GM10248 (cell line): ENCODE measurements at regions not wholly inside any gene's neighbourhood (a gene's known extent, or its start where the extent isn't known, plus 50 kb on each side); places are given as distances from the start of the nearest gene placed in this dataset.

Experiments used
- CTCF ChIA-PET: fragments of 300-600 bp; sonication (Branson Sonifier 250); formaldehyde crosslinking; extraction: SDS; loops from one replicate; lab custom pipeline; 2021; ENCODE audit warnings: antibody characterized with exemption; lab: Yijun Ruan, JAX
- POLR2A ChIA-PET: fragments of 350-650 bp; sonication (Branson Sonifier 250); formaldehyde crosslinking; extraction: SDS; loops from one replicate; lab custom pipeline; 2020; ENCODE audit warnings: antibody characterized with exemption; lab: Yijun Ruan, JAX
- DNase-seq: peaks from one replicate; pipeline ENCODE4 v3.0.0; 2012; ENCODE audit errors: extremely low spot score
- TF ChIP-seq, protein P1 (sequence below): IDR thresholded peaks from 2 replicates; pipeline ENCODE4 v1.5.1; 2012; ENCODE audit warnings: mild to moderate bottlenecking, low read depth; ENCODE audit errors: extremely low read depth, missing control alignments, control extremely low read depth

DNA sequence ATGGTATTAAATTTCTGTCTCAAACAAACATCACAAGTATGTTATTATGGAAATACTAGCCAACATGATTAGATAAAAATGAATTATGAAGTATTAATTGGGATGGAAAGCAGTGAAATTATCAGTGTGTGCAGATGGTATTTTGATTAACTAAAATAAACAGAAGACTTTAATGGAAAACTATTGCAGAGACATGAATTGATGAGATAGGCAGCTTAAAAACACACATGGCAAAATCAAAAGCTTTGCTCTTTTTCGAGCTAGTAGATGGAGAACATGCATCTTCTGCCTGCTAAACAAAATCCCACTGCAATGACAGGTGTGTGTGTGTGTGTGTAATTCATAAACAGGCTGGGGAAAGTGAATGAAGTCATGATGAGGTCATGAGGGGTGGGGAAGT, 426.2 kb downstream of the MTRR start:
- CTCF ChIA-PET = interaction anchor here (1.3 kb wide), 1 partner anchor 13 kb away, joined by 3 read pairs; no protein-coding TSS in a partner anchor
- TF ChIP-seq, protein P1, sequence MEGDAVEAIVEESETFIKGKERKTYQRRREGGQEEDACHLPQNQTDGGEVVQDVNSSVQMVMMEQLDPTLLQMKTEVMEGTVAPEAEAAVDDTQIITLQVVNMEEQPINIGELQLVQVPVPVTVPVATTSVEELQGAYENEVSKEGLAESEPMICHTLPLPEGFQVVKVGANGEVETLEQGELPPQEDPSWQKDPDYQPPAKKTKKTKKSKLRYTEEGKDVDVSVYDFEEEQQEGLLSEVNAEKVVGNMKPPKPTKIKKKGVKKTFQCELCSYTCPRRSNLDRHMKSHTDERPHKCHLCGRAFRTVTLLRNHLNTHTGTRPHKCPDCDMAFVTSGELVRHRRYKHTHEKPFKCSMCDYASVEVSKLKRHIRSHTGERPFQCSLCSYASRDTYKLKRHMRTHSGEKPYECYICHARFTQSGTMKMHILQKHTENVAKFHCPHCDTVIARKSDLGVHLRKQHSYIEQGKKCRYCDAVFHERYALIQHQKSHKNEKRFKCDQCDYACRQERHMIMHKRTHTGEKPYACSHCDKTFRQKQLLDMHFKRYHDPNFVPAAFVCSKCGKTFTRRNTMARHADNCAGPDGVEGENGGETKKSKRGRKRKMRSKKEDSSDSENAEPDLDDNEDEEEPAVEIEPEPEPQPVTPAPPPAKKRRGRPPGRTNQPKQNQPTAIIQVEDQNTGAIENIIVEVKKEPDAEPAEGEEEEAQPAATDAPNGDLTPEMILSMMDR = no peak
- POLR2A ChIA-PET = no interaction called here
- DNase-seq = no peak

DNA sequence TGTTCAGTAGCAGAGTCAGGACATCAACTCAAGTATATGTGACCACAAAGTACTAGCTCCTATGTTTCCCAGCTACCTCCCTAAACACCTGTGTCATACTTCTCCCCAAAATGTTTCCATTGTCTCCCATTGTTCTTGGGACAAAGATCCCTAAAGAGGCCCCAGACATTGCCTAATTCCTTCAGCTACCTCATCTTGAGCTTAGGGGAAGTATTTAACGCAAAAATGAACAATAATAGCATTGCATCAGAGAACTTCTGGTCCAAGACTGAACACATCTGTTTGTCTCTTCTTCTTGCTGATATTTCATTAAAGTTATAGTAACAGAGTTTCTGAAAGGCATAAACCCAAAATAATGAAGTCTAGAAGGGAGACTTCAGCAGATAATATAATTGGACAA, 430.8 kb downstream of the MTRR start:
- CTCF ChIA-PET = interaction anchor here (1.2 to 2.4 kb wide), 2 partner anchors 9 to 12 kb away, joined by 4 to 9 read pairs; no protein-coding TSS in a partner anchor

DNA sequence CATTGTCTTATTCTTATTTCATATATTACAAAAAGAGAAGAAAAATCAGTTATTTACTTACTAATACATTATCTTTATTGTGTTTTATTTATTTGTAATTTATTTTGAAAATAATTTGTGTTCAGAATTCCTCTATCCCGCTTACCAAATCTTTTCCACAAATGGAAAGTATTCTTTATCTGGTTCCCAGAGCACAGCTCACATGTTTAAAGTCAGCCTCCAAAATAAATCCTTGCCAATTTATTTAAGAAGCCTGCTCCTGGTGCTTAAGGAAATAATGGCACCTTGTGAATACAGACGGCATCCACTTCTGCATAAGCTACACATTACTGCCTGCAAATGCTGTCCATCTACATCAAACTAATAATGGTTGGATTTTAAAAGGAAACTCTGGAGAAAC, 435.4 kb downstream of the MTRR start:
- no peak for DNase-seq
- CTCF ChIA-PET = interaction anchor here (0.8 kb wide), 1 partner anchor 12 kb away, joined by 3 read pairs; no protein-coding TSS in a partner anchor
- TF ChIP-seq, protein P1 = no peak
- POLR2A ChIA-PET = no interaction called here

More for the DNA sequence above, 430.8 kb downstream of the MTRR start:
- POLR2A ChIA-PET = no interaction called here
- no peak for DNase-seq
- TF ChIP-seq, protein P1 = no peak

DNA sequence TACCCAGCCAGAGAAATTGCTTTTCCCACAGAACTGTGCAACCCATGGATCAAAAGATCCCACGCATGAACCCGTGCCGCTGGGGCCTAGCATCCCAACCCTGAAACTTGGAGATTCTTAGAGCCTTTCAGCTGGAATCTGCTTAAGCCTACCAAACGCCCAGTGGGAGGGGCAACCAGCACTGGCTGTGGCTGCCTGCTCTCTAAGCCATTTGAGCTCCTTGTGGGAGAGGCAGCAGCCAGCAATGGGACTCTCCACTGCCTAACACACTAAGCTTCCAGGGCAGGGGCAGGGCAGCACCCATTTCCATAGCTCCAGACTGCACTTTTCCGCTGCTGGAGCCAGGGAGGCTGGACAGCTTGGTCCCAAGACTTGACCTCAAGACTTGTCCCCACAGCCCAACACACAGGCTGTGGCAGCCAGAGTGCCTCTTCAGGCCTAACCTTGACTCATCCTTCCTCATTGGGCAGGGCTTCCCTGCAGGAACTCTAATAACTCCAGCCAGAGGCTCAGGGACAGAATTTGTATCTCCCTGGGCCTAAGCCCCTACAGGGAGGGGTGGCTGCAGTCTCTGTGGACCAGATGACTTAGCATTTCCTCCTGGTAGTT, 437.4 kb downstream of the MTRR start:
- TF ChIP-seq, protein P1 = no peak
- DNase-seq = no peak
- CTCF ChIA-PET = no interaction called here
- POLR2A ChIA-PET = no interaction called here

DNA sequence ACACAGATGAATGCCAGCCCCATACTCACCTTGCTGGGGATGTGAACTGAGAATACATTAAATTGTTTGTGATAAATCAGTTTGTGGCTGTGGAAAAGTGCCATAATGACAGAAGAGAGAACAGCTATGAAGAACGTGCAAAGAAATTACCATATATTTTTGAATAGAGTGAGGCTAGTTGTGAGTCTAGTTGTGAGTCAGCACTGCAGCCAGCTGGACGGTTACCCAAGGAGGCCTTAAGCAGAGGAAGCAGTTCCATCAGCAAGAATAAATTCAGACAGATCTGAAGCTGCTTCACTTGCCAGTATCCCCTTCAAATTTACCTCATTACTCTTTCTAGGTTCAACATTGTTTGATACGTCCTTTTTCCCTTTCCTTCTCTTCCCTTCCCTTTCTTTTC, 446.0 kb downstream of the MTRR start:
- ChIA-PET CTCF (no interaction called here), POLR2A (no interaction called here)
- no peak for DNase-seq
- TF ChIP-seq, protein P1 = no peak

DNA sequence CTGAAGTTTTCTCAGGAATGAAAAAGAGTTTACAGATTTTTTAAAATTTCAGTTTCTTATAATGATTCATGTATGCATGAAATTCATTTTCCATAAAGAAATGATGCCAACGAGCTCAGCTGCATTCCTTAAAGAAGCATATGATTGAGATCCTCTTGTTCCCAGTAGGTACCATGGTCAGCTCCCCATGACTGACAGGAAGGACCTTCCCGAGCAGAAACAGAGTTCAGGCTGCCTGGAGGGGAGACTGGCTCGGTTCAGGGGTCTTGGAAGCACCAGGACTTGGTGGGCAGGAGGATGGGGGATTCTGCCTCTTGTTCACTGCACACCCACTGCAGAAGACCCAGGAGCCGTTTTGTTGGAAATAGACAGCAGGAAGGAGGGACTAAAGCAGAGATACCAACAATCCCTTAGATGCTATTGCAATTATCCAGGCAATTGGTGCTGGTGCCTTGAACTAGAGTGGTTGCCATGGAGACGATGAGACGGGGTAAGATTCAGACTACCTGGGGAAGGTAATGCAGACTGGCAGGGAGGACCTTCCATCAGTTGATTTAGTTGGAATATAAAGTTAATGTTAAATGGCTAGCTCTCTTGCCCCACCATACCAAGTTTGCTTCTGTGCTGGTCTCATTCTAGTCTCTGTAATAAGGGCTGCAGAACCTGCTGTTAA, 447.8 kb downstream of the MTRR start:
- ChIA-PET CTCF (interaction anchor here (1.6 kb wide), 1 partner anchor 13 kb away, joined by 3 read pairs; no protein-coding TSS in a partner anchor), POLR2A (no interaction called here)
- TF ChIP-seq, protein P1 = no peak
- DNase-seq = no peak
